HEK293 (cell line): ENCODE measurements at regions not wholly inside any gene's neighbourhood (a gene's known extent, or its start where the extent isn't known, plus 50 kb on each side); places are given as distances from the start of the nearest gene placed in this dataset.

Experiments used
- CTCF ChIA-PET: fragments of 350-600 bp; formaldehyde crosslinking; extraction: SDS; loops from one replicate; lab custom pipeline; 2021; ENCODE audit warnings: antibody characterized with exemption; lab: Yijun Ruan, JAX
- POLR2A ChIA-PET: fragments of 300-600 bp; formaldehyde crosslinking; extraction: SDS; loops from one replicate; lab custom pipeline; 2020; ENCODE audit warnings: antibody characterized with exemption, inconsistent platforms; lab: Yijun Ruan, JAX
- H3K27ac ChIP-seq: fragments of 200-500 bp; sonication (Bioruptor generic); 2 replicates; pipeline ENCODE4 v1.5.1; 2014; ENCODE audit warnings: low read depth, low read length, control low read depth, inconsistent platforms; ENCODE audit errors: extremely low read depth
- H3K36me3 ChIP-seq, 2 experiments: fragments of 200-500 bp in 1 of 2; sonication (Bioruptor generic) in 1 of 2; 1 replicate in 1 of 2; 2 replicates in 1 of 2; pipeline ENCODE4 v1.5.1; 2014 to 2017; ENCODE audit warnings: inconsistent platforms in 2 of 2, low read length in 2 of 2; ENCODE audit not compliant: control insufficient read depth in 2 of 2, insufficient read depth in 1 of 2
- H3K4me1 ChIP-seq: fragments of 200-500 bp; sonication (Bioruptor generic); 2 replicates; pipeline ENCODE4 v1.5.1; 2014; ENCODE audit warnings: mild to moderate bottlenecking, low read length, inconsistent platforms; ENCODE audit not compliant: control insufficient read depth, insufficient read depth
- H3K4me3 ChIP-seq: 2 replicates; pipeline ENCODE4 v1.5.1; 2011; ENCODE audit warnings: low read depth, mild to moderate bottlenecking, control low read depth, low read length, moderate library complexity
- H3K9me3 ChIP-seq: fragments of 200-500 bp; sonication (Bioruptor generic); 2 replicates; pipeline ENCODE4 v1.5.1; 2014; ENCODE audit warnings: low read depth, low read length, inconsistent platforms; ENCODE audit not compliant: control insufficient read depth, insufficient read depth
- MEIS1 ChIP-seq: sonication (generic); formaldehyde crosslinking; IDR thresholded peaks from 2 replicates; pipeline ENCODE4 v1.8.1; 2022; ENCODE audit warnings: missing genetic modification reagents, mild to moderate bottlenecking, borderline replicate concordance
- PRDM1 ChIP-seq: fragments of 450-650 bp; formaldehyde crosslinking; IDR thresholded peaks from 2 replicates; pipeline ENCODE4; 2016; ENCODE audit warnings: missing biosample characterization, missing genetic modification characterization
- TRIM28 ChIP-seq: IDR thresholded peaks from 2 replicates; pipeline ENCODE4 v1.6.1; 2011; ENCODE audit warnings: low read length, control low read depth, borderline replicate concordance
- YY1 ChIP-seq: fragments of 450-650 bp; formaldehyde crosslinking; IDR thresholded peaks from 2 replicates; pipeline ENCODE4 v1.5.1; 2018; ENCODE audit warnings: missing biosample characterization, missing genetic modification characterization
- ZBTB17 ChIP-seq: fragments of 450-650 bp; formaldehyde crosslinking; IDR thresholded peaks from 2 replicates; pipeline ENCODE4 v1.5.1; 2016; ENCODE audit warnings: missing biosample characterization, missing genetic modification characterization
- ZNF10 ChIP-seq: fragments of 450-650 bp; formaldehyde crosslinking; IDR thresholded peaks from 2 replicates; pipeline ENCODE4 v1.5.1; 2017; ENCODE audit warnings: missing biosample characterization, missing genetic modification characterization
- ZNF146 ChIP-seq: fragments of 450-650 bp; formaldehyde crosslinking; IDR thresholded peaks from 2 replicates; pipeline ENCODE4 v1.5.1; 2016; ENCODE audit warnings: missing biosample characterization, missing genetic modification characterization
- ZNF155 ChIP-seq: fragments of 450-650 bp; formaldehyde crosslinking; IDR thresholded peaks from 2 replicates; pipeline ENCODE4 v1.5.1; 2016; ENCODE audit warnings: missing biosample characterization, missing genetic modification characterization
- ZNF184 ChIP-seq: fragments of 450-650 bp; IDR thresholded peaks from 2 replicates; pipeline ENCODE4 v1.5.1; 2018; ENCODE audit warnings: missing biosample characterization, mild to moderate bottlenecking, missing genetic modification characterization
- ZNF2 ChIP-seq: fragments of 450-650 bp; formaldehyde crosslinking; IDR thresholded peaks from 2 replicates; pipeline ENCODE4 v1.5.1; 2016; ENCODE audit warnings: missing biosample characterization, missing genetic modification characterization
- ZNF302 ChIP-seq: fragments of 450-650 bp; formaldehyde crosslinking; IDR thresholded peaks from 2 replicates; pipeline ENCODE4 v1.5.1; 2016; ENCODE audit warnings: missing biosample characterization, missing genetic modification characterization, low read depth
- ZNF324 ChIP-seq: fragments of 450-650 bp; formaldehyde crosslinking; IDR thresholded peaks from 2 replicates; pipeline ENCODE4 v1.5.1; 2016; ENCODE audit warnings: missing biosample characterization, missing genetic modification characterization
- ZNF416 ChIP-seq: fragments of 450-650 bp; formaldehyde crosslinking; IDR thresholded peaks from 2 replicates; pipeline ENCODE4 v1.5.1; 2016; ENCODE audit warnings: missing biosample characterization, missing genetic modification characterization
- ZNF426 ChIP-seq: fragments of 450-650 bp; formaldehyde crosslinking; IDR thresholded peaks from 2 replicates; pipeline ENCODE4 v1.5.1; 2017; ENCODE audit warnings: missing biosample characterization, missing genetic modification characterization, mild to moderate bottlenecking, inconsistent platforms, moderate library complexity
- ZNF433 ChIP-seq: fragments of 450-650 bp; formaldehyde crosslinking; IDR thresholded peaks from 2 replicates; pipeline ENCODE4 v1.5.1; 2016; ENCODE audit warnings: missing biosample characterization, missing genetic modification characterization, low read depth
- ZNF585B ChIP-seq: fragments of 450-650 bp; formaldehyde crosslinking; IDR thresholded peaks from 2 replicates; pipeline ENCODE4 v1.5.1; 2016; ENCODE audit warnings: missing biosample characterization, missing genetic modification characterization
- ZNF624 ChIP-seq: fragments of 450-650 bp; formaldehyde crosslinking; IDR thresholded peaks from 2 replicates; pipeline ENCODE4 v1.5.1; 2017; ENCODE audit warnings: missing biosample characterization, missing genetic modification characterization
- ZNF660 ChIP-seq: fragments of 450-650 bp; IDR thresholded peaks from 2 replicates; pipeline ENCODE4 v1.5.1; 2018; ENCODE audit warnings: missing biosample characterization, mild to moderate bottlenecking, missing genetic modification characterization
- ZNF777 ChIP-seq: fragments of 450-650 bp; formaldehyde crosslinking; IDR thresholded peaks from 2 replicates; pipeline ENCODE4 v1.5.1; 2017; ENCODE audit warnings: missing biosample characterization, missing genetic modification characterization, borderline replicate concordance
- ZNF792 ChIP-seq: fragments of 450-650 bp; formaldehyde crosslinking; IDR thresholded peaks from 2 replicates; pipeline ENCODE4 v1.5.1; 2016; ENCODE audit warnings: missing biosample characterization, missing genetic modification characterization
- ZNF837 ChIP-seq: fragments of 450-650 bp; formaldehyde crosslinking; IDR thresholded peaks from 2 replicates; pipeline ENCODE4 v1.5.1; 2016; ENCODE audit warnings: missing biosample characterization, missing genetic modification characterization
- TF ChIP-seq, protein P1 (sequence below): fragments of 450-650 bp; formaldehyde crosslinking; IDR thresholded peaks from 2 replicates; pipeline ENCODE4 v1.5.1; 2016; ENCODE audit warnings: missing biosample characterization, missing genetic modification characterization
- TF ChIP-seq, protein P2 (sequence below): fragments of 450-650 bp; formaldehyde crosslinking; IDR thresholded peaks from 2 replicates; pipeline ENCODE4 v1.5.1; 2016; ENCODE audit warnings: missing biosample characterization, missing genetic modification characterization, borderline replicate concordance
- TF ChIP-seq, protein P3 (sequence below): fragments of 450-650 bp; formaldehyde crosslinking; IDR thresholded peaks from 2 replicates; pipeline ENCODE4 v1.5.0; 2017; ENCODE audit warnings: missing biosample characterization, missing genetic modification characterization, borderline replicate concordance
- TF ChIP-seq, protein P4 (sequence below): fragments of 450-650 bp; formaldehyde crosslinking; IDR thresholded peaks from 2 replicates; pipeline ENCODE4 v1.5.1; 2016; ENCODE audit warnings: missing biosample characterization, missing genetic modification characterization
- TF ChIP-seq, protein P5 (sequence below): fragments of 450-650 bp; formaldehyde crosslinking; conservative IDR thresholded peaks from 2 replicates; pipeline ENCODE4 v1.5.1; 2016; ENCODE audit warnings: low read depth, missing biosample characterization, missing genetic modification characterization

DNA sequence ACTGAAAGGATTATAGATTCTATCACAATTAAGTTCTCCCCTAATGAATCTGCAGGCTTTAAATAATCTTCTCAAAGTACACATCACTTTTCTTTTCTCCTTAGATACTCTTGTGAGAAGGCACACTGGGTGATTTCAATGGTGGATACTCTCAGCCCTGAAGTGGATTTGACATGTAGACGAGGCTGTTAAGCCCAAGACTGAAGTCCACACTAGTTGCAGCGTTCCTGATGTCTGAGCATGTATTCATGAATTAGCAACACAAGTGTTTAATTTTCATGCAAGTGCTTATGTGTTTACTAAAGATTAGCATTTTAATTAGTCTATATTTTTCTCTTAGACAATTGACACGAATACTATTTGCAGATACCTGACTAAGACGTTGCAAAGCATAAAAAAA lies 218.9 kb downstream of the TMEM161B start:
- CTCF ChIA-PET = interaction anchor here (0.6 kb wide), 1 partner anchor 116 kb away, joined by 3 read pairs; no protein-coding TSS in a partner anchor
- POLR2A ChIA-PET = no interaction called here
- Histone ChIP-seq H3K27ac (no peak overlapping the region), H3K36me3 (no peaks in the 10 kb centered on the region), H3K4me1 (no peaks in the 10 kb centered on the region), H3K4me3 (no peak overlapping the region), H3K9me3 (no peaks in the 10 kb centered on the region)
- TF ChIP-seq ZNF792 (tag by site-specific recombination) (no peak), ZNF302 (tag by site-specific recombination) (no peak), ZNF777 (tag by site-specific recombination) (no peak), ZNF10 (tag by site-specific recombination) (no peak), ZNF837 (tag by site-specific recombination) (no peak), ZNF2 (tag by site-specific recombination) (no peak), YY1 (tag by site-specific recombination) (no peak), TRIM28 (no peak), ZNF585B (no peak), ZNF426 (tag by site-specific recombination) (no peak), ZNF660 (tag by site-specific recombination) (no peak)
- TF ChIP-seq, protein P1, sequence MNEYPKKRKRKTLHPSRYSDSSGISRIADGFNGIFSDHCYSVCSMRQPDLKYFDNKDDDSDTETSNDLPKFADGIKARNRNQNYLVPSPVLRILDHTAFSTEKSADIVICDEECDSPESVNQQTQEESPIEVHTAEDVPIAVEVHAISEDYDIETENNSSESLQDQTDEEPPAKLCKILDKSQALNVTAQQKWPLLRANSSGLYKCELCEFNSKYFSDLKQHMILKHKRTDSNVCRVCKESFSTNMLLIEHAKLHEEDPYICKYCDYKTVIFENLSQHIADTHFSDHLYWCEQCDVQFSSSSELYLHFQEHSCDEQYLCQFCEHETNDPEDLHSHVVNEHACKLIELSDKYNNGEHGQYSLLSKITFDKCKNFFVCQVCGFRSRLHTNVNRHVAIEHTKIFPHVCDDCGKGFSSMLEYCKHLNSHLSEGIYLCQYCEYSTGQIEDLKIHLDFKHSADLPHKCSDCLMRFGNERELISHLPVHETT (tag by site-specific recombination) = no peak
- TF ChIP-seq, protein P2, sequence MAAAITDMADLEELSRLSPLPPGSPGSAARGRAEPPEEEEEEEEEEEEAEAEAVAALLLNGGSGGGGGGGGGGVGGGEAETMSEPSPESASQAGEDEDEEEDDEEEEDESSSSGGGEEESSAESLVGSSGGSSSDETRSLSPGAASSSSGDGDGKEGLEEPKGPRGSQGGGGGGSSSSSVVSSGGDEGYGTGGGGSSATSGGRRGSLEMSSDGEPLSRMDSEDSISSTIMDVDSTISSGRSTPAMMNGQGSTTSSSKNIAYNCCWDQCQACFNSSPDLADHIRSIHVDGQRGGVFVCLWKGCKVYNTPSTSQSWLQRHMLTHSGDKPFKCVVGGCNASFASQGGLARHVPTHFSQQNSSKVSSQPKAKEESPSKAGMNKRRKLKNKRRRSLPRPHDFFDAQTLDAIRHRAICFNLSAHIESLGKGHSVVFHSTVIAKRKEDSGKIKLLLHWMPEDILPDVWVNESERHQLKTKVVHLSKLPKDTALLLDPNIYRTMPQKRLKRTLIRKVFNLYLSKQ = no peak
- TF ChIP-seq, protein P3, sequence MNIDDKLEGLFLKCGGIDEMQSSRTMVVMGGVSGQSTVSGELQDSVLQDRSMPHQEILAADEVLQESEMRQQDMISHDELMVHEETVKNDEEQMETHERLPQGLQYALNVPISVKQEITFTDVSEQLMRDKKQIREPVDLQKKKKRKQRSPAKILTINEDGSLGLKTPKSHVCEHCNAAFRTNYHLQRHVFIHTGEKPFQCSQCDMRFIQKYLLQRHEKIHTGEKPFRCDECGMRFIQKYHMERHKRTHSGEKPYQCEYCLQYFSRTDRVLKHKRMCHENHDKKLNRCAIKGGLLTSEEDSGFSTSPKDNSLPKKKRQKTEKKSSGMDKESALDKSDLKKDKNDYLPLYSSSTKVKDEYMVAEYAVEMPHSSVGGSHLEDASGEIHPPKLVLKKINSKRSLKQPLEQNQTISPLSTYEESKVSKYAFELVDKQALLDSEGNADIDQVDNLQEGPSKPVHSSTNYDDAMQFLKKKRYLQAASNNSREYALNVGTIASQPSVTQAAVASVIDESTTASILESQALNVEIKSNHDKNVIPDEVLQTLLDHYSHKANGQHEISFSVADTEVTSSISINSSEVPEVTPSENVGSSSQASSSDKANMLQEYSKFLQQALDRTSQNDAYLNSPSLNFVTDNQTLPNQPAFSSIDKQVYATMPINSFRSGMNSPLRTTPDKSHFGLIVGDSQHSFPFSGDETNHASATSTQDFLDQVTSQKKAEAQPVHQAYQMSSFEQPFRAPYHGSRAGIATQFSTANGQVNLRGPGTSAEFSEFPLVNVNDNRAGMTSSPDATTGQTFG (tag by site-specific recombination) = no peak
- TF ChIP-seq, protein P4, sequence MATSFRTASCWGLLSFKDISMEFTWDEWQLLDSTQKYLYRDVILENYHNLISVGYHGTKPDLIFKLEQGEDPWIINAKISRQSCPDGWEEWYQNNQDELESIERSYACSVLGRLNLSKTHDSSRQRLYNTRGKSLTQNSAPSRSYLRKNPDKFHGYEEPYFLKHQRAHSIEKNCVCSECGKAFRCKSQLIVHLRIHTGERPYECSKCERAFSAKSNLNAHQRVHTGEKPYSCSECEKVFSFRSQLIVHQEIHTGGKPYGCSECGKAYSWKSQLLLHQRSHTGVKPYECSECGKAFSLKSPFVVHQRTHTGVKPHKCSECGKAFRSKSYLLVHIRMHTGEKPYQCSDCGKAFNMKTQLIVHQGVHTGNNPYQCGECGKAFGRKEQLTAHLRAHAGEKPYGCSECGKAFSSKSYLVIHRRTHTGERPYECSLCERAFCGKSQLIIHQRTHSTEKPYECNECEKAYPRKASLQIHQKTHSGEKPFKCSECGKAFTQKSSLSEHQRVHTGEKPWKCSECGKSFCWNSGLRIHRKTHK (tag by site-specific recombination) = no peak

DNA sequence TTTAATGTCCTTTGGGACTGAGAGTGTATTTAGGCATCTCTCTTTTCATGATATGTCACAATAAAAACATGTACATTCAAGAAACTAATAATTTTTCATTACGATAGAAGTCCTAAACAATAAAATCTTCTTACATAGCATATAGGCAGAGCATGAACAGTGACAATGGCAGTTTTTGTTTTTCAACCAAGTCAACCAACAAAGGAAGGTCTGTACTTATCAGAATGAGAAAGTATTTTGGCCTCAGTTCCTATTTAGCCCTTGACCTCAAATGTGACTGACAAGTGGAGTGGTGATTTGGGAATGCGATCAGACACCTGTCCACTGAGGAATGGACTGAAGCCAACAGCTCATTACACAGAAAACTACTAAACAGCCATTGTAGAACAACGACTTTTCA lies 219.5 kb downstream of the TMEM161B start:
- POLR2A ChIA-PET = no interaction called here
- no peak overlapping the region for H3K27ac ChIP-seq
- H3K4me1 ChIP-seq = no peaks in the 10 kb centered on the region
- no peaks in the 10 kb centered on the region for H3K36me3 ChIP-seq
- CTCF ChIA-PET = no interaction called here
- H3K4me3 ChIP-seq = no peak overlapping the region
- H3K9me3 ChIP-seq = no peaks in the 10 kb centered on the region
- TF ChIP-seq ZNF585B = no peak
- TF ChIP-seq TRIM28 = no peak
- TF ChIP-seq ZNF324 (tag by site-specific recombination) = no peak
- TF ChIP-seq ZBTB17 = no peak
- TF ChIP-seq ZNF416 = no peak
- no peak for TF ChIP-seq ZNF146 (tag by site-specific recombination)
- TF ChIP-seq, protein P5, sequence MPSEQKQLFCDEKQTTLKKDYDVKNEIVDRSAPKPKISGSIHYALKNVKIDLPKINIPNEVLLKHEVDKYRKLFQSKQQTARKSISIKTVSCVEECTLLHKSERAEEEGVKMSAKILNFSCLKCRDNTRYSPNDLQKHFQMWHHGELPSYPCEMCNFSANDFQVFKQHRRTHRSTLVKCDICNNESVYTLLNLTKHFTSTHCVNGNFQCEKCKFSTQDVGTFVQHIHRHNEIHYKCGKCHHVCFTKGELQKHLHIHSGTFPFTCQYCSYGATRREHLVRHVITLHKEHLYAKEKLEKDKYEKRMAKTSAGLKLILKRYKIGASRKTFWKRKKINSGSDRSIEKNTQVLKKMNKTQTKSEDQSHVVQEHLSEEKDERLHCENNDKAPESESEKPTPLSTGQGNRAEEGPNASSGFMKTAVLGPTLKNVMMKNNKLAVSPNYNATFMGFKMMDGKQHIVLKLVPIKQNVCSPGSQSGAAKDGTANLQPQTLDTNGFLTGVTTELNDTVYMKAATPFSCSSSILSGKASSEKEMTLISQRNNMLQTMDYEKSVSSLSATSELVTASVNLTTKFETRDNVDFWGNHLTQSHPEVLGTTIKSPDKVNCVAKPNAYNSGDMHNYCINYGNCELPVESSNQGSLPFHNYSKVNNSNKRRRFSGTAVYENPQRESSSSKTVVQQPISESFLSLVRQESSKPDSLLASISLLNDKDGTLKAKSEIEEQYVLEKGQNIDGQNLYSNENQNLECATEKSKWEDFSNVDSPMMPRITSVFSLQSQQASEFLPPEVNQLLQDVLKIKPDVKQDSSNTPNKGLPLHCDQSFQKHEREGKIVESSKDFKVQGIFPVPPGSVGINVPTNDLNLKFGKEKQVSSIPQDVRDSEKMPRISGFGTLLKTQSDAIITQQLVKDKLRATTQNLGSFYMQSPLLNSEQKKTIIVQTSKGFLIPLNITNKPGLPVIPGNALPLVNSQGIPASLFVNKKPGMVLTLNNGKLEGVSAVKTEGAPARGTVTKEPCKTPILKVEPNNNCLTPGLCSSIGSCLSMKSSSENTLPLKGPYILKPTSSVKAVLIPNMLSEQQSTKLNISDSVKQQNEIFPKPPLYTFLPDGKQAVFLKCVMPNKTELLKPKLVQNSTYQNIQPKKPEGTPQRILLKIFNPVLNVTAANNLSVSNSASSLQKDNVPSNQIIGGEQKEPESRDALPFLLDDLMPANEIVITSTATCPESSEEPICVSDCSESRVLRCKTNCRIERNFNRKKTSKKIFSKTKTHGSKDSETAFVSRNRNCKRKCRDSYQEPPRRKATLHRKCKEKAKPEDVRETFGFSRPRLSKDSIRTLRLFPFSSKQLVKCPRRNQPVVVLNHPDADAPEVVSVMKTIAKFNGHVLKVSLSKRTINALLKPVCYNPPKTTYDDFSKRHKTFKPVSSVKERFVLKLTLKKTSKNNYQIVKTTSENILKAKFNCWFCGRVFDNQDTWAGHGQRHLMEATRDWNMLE (tag by site-specific recombination) = no peak
- TF ChIP-seq ZNF624 (tag by site-specific recombination) = no peak
- TF ChIP-seq PRDM1 (tag by site-specific recombination) = no peak
- TF ChIP-seq ZNF184 (tag by site-specific recombination) = no peak
- TF ChIP-seq ZNF155 = no peak
- TF ChIP-seq ZNF433 (tag by site-specific recombination) = no peak
- TF ChIP-seq MEIS1 = no peak
